Inflammatory macrophage treated with lipopolysaccharide for 4 hours (primary cell): ENCODE measurements at regions not wholly inside any gene's neighbourhood (a gene's known extent, or its start where the extent isn't known, plus 50 kb on each side); places are given as distances from the start of the nearest gene placed in this dataset.

ENCODE experiments used
- DNase-seq: peaks from one replicate; pipeline ENCODE4 v3.0.0-alpha.2; 2020

DNA sequence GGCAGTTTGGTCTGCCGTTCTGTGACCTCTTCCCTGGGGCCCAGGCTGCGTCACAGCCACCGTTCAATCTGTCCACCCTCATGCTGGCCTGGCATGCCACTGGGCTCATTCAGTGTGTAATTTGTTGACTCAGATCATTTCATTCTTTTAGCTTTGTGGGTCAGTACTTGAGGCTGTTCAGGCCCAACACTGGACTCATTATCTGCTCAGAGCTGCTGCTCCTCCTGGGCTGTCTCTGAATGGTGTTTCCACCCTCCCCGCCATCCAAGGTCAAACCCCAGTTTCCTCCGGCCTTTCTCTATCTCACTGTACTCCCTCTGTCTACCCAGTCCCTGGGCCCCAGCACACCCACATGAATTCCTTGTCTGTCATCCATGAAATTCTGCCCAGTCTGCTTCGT, 152.4 kb upstream of the NCK2 start:
- DNase-seq = no peak

DNA sequence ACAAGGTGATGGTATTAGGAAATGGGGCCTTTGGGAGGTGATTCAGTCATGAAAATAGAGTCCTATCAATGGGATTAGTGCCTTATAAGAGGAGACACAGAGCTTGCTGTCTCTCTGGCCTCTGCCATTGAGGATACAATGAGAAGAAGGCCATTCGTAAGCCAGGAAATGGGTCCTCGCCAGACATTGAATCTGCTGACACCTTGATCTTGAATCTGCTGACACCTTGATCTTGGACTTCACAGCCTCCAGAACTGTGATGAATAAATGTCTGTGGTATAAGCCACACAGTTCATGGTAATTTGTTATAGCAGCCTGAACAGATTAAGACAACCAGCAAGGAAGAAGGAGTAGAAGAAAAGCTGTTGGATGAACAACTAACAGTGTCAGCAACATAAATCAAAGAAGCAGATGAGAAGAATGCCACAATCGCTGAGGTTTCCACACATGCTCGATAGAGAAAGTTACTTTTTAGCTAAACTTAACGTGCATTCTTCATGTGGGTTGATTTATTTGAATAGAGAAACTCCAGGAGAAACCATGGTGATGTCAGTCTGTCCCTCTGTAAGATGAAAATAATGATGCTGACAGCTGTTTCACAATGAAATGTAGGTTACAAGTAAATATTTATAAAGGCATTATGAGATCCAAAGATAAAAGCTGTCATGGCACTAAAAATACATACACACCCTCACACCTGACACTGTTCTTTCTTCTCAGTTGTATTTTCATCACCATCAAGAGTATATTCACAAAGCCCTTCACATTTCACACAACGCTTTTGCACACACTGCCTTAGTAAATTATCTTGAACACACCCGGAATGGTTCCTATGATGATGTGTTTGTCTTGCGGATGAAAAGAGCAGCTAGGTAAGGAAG, 153.7 kb upstream of the NCK2 start:
- DNase-seq = no peak

DNA sequence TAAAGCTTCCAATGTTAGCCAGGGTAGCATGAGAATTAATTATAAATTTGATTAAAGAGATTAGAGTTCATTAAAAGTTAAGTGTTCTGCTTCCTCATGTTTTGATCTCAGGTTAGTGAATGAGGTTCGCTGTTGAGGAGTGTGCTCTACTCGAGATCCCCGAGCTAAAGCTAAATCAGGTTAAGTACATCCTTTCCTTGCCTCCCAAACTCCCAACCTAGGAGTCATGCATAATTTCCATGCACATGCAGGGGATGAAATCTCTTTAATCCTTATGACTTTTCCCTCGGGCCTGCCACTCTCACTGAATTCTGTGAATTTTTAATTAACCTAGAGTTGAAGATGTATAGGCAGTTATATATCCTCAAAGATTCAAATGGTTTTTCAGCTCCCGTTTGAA, 156.1 kb upstream of the NCK2 start:
- DNase-seq = no peak

DNA sequence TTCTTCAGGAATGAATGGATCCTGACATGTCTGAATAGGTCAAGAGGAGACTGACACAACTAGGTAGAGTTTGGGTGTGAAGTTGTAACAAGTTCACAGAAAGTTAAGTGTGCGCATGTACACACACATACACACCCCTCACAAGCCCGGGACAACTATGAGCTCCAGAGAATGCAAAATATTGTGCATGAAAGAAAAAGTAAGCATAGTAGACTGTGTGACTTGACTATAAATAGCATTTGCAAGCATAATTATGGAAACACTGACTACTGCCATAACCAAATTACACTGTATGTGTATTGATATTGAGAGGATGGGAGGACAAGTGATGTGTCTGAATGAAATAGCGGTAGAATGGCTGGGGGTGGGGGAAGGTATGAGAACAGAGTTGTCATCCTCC, 157.1 kb upstream of the NCK2 start:
- no peak for DNase-seq

DNA sequence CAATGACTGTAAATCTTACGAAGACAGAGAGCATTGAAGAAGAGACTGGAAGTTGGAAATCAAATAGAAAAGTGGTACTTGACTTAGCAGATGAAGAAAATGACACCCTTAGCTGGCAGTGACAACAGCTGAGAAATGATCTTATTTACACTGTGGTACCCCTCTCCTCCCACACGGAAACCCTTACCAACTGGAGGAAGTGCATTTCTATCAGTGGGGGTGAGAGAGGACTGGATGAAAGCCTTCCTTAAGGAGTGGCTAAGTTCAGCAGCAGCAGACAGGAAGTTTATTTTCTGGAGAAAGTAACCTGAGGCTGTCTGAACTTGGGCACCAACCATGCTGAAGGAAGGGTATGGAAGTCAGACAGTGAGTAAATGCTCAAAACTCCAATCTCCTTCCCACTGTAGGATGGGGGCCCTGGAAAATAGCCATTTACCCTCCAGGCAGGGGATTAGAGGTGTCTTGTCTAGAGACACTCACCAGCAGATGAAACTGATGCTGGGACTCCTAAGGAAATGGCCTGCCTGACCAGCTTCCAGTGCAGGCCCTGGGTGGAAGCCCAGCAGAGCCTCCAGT, 160.2 kb upstream of the NCK2 start:
- DNase-seq = no peak

DNA sequence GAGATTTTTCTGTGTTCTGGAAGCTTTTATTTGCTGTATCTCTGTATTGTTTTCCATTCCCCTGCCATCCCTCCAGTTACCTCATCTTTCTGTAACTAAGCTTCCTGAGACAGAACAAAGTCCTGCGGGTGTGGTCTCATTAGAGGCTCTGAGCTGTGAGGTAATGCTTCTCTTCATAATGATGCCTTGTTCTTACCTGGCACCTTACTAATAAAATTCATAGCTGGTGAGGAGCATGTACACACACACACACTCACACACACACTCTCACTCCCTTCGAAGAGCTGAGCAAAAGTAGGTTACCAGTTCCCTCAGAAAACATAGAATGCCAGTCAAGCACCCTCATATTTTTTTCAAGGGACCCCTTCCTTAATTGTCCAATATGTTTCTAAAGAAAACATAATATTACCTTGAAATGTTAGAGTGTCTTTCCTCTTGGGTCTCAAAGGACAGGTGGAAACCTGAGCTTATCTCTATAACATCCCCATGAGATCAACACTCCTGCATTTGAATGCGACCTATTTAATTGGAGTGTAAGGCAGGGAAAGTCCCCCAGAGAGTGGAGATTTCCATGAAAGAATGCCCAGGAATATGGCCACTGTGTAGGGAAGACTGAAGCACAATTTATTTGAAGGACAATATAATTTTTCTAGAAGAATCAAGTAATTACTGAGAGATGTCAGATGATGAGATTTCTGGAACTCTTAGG, 161.6 kb upstream of the NCK2 start:
- DNase-seq = no peak

DNA sequence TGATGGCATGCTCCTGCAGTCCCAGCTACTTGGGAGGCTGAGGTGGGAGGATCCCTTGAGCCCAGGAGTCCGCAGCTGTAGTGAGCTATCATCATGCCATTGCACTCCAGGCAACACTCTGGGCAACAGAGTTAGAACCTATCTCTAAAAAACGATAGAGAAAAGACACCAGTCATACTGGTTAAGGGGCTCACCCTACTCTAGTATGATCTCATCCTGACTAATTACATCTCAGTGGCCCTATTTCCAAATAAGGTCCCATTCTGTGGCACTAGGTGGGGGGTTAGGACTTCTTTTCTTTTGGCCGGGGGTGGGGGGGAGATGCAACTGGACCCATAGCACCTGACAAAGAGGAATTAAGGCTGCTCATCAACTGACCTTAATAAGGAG, 163.2 kb upstream of the NCK2 start:
- DNase-seq = no peak

DNA sequence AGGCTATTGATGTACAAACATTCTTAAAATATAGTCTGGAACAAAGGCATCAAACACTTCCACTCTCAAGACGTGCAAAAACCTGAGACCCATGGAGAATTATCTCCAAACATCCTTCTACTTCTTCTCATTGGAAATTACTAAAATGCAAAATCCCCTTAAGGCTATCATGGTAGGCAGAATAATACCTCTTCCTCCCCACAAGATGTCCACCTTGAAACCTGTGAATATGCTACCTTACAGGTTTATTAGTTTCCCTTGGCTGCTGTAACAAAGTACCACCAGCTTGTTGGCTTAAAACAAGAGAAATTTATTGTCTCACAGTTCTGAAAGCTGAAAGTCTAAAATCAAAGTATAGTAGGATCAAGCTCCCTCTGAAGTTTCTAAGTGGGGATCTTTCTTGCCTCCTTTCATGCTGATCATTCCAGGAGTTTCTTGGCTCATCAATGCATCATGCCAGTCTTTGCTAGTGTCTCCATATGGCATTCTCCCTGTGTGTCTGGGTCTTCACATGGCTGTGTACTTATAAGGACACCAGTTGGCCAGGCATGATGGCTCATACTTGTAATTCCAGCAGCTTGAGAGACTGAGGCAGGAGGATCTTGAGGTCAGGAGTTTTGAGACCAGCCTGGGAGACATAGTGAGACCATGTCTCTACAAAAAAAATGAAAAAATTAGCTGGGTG, 163.7 kb upstream of the NCK2 start:
- no peak for DNase-seq

DNA sequence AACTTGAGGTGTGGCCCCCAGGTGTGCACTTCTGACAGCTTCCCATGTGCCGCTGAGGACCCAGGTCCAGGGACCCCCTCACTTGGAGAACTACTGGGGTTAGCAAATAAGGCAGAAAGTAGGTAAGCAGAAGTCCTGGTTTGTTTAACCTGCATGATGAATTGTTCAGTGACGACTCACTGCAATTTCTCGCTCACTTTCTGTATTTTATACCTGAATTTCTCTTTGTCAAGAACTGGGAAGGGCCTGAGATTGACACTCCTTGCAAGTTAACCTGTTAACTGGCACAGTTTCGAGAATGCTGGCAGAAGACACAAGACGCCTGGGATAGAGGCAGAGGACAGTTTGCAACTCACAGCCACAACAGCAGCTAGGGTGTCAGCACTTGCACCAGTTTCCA, 164.5 kb upstream of the NCK2 start:
- no peak for DNase-seq

DNA sequence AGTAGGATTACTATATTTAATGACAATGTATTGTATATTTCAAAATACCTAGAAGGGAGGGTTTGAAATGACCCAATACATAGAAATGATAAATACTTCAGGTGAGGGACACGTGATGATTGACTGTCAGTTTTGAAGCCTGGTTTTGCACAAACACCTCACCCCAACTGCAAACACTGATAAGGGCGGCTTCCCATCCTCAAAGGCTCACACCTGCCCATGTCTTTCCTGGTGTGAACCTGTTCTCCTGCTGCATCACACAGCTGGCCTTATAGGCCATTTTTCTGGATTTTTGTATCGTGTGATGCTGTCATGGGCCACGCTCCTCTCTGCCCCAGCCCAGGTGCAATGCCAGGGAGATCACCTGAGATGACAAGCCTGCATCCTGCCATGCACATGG, 166.5 kb upstream of the NCK2 start:
- DNase-seq = no peak

DNA sequence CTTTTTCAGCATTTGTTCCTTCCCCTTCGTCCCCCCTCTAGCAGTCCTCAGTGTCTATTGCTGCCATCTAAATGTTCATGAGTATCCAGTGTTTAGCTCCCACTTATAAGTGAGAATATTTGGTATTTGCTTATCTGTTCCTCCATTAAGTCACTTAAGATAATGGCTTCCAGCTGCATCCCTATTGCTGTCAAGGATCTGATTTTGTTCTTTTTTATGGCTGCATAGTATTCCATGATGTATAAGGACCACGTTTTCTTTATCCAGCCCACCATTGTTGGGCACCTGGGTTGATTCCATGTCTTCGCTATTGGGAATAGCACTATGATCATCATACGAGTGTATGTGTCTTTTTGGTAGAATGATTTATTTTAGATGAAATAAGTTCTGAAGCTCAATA, 166.9 kb upstream of the NCK2 start:
- no peak for DNase-seq

DNA sequence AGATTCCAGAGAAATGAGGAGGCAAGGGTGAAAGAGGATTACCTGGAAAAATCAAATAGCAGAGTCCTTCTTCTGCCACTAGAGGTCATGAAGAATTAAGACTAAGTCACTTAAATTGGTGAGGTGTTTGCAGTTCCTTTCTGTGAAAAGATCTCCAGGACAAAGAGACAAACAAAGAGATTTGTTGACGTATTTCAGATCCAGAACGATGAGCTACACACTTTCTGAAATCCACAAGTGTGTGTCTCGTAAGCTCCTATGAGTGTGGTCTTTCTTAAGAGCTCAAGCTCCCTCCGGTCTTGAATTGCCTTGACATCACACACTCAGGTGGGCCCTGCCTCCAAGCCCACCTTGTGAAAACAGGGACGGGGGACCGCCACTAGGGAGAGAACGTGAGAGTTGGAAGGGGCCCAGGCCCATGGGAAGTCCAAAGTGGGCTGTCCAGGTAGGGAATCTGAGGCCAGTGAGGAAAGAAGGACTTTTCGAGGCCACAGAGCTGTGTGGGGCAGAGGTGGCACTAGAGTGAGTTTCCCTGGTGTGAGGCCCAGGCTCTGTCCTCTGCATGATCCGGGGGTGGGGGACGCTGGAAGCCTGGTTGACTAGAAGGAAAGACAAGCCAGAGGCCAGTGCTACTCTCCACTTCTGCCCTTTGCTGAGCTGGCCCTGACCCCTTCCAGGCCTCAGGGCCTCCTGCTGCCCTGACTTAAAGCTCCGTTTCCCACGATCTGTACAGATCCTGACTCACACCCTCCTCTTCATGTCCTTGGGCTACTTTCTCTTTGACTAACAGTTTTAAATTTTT, 168.1 kb upstream of the NCK2 start:
- peak; percentile 13 for DNase-seq

DNA sequence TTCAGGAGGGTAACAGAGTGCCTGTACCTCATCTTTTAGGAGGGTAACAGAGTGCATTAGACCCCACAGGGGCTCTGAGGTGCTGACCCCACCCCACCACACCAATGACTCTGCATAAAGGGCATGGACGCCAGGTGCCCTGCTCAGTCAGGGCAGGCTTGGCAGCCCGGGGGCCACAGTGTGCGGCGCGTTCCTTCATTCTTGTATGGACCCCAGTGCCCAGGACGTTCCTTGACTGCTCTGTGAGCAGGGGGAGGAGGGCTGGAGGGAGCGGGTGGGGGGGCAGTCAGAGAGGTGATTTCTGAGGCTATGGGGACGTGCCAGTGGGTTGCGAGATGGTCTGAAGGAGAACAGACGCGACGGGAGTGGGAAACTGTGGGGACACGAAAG, 168.7 kb upstream of the NCK2 start:
- DNase-seq = no peak

DNA sequence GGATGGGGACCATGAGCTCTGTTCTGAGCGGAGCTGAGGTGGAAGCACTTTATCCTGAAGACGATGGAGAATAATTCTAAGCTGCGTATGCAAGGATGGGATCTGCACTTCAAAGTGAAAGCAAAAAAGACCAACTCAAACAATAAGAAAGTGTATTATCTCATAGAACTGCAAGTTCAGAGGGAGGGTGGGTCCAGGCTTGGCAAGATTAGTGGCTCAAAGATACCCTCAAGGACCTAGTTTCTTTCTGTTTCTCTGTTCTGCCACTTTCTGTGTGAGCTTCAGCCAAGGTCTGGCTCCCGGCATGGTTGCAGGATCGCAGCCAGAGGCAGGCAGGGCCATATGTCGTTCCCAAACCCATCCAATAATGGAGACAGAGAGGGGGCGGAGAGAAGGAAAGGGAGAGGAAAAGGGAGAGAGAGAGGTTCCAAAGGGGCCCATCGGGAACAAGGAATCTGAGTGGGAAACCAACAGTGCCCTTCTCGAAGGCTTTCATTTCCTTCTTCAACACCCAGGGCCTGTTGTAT, 169.2 kb upstream of the NCK2 start:
- no peak for DNase-seq

DNA sequence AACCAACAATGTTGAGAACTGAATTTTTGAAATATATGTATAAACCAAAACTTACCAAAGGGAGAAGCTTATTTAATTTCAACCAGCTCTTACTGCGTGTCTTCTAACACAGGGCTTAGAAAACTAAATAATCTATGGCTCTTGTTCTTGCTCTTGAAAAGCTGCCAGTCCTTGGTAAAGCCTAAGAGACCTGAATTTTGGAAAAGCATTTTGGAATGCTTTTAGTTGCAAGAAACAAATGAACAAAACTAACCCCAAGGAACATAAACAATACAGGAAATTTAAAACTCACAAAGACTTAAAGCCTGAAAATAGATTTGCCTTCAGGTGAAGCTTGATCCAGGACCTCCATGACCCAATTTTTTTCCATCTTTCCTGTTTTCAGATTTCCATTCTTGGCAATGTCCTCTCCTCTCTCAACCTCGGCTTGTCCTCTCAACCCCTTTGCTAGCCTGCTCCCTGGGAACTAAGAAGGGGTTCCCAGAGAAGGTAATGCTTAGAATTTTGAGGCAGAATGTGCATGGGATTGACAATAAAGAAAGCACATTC, 169.8 kb upstream of the NCK2 start:
- no peak for DNase-seq

DNA sequence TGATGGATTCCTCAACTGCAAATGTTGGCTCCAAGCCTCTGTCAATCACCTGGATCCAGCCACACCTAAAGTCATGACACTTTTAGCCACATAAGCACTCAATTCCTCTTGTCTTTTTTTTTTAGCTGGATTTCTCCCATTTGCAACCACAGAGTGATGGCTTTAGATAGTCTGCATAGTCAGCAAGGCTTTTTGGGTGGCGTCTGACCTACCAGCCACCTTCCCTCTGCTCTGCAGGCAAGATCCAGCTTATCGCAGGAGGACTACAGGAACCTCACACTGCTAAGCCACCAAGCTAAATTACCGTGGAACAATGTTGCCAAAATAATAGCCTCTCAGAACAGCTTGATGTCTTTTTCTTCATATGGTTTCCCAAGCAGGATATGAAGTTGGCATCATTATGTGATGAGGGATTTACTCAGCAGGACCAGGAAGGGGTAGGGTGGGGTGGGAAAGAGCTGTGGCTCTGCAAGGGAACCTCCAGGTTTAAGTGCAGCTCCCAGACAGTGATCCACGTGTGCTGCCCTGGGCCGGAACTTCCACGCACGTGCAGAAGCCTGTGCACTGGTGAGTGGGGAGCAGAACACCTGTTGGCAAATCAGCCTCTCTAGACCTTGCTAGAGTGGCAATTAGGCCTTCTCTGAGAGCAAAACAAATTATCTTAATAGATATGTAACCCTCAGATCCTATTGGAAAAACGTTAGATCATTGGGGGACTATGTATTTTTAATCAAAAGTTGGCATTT, 170.6 kb upstream of the NCK2 start:
- DNase-seq = no peak

DNA sequence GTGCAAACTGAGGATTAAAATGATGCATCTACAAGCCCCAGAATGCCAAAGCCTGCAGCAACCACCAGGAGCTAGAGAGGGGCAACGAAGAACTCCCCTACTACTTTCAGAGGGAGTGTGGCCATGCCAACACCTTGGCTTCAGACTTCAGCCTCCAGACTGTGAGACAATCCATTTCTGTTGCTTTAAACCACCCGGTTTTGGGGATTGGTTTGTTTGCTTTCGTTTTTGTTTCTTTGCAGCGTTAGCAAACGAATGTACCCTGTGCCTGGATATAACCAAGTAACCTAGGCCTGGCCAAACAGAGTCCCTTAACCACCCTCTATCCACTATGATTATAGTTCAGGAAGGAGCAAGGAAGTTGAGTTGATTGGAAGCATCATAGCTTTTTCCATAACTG, 171.2 kb upstream of the NCK2 start:
- DNase-seq = no peak

DNA sequence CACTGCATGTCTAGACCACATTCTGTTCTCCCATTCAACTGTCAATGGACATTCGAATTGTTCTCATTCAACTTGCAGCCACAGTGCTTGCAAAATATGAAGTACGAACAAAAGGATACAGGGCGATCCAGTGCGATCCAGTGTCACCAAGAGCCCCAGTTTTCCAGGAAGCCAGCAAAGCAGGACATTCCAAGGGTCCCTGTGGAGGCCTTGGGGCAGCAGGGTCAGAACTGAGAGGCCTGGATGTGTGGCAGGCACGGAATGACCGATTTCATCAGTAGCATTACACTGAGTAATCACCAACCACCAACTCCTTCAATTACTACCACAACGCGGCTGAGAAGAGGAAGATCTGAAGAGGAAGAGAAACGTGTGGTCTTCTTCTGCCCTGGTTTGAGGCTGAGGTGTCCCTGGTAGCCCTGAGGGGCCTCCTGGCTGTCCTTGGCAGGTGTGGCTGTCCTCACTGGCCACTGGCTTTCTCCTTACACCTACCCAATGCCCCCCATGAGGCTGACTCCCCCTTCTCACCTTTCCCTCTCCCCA, 172.7 kb upstream of the FHL2 start:
- peak; percentile 41 for DNase-seq

DNA sequence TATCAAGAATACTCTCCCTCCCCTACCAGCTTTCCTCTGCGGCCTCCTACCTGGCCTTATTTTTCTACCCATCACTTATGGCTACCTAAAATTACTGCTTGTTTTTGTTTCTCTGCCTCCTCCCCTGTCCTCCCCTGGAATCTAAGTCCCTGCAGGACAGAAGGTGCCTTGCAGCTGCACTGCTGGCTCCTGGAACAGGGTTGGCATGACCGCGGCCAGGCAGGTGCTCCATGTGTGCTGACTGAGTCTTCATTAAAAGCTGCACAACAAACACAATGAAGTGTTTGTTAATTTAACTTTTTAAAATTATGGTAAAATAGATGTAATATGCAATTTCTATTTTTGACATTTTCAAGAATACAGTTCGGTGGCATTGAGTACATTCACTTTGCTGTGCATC, 171.9 kb upstream of the FHL2 start:
- DNase-seq = no peak

DNA sequence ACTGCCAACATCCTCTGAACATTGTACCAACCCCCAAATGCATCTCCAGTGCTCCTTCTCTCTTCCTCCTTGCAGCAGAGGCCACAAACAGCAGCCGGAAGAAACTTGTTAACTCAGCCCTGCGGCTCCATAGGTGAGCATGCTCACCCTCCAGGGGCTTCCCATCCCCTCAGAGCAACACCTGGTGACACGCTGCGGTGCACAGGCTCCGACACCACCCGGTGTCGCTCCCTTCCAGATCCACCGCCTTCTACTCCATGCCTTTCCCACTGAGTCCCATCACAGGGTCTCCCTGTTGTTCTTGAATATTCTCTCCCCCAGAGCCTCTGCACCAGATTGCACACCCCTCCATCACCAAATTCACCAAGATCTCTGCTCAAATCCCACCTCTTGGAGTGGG, 171.5 kb upstream of the FHL2 start:
- no peak for DNase-seq

DNA sequence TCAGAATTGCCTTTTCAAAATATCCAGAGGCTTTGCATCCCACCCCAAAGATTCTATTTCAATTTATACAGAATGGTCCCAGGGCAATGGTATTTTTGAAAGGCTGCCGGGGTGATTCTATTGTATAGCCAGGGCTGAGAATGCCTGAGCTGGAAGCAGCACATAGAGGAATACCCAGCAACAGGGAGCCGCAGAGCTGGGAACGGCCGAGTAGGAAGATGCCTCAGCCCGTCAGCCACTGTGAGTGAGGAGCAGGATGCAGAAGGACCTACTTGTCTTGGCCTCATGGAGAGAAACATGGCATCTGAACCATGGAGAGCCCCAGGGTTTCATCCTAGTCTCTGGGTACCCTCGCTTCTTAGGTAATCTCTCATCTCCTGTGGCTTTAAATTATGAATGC, 170.8 kb upstream of the FHL2 start:
- no peak for DNase-seq
